GM13976 (cell line): ENCODE measurements at regions not wholly inside any gene's neighbourhood (a gene's known extent, or its start where the extent isn't known, plus 50 kb on each side); places are given as distances from the start of the nearest gene placed in this dataset.

Experiments
- DNase-seq: peaks from one replicate; pipeline ENCODE4 v3.0.0; 2012; ENCODE audit warnings: low spot score
- in situ Hi-C: fragments of 300-500 bp; cut with MboI; formaldehyde crosslinking; loops from one replicate; pipeline ENCODE4 v1.12.0; 2022; ENCODE audit warnings: low sequenced_read_pairs, mixed read lengths, inconsistent platforms; ENCODE audit not compliant: unreplicated experiment
- TF ChIP-seq, protein P1 (sequence below): IDR thresholded peaks from 2 replicates; pipeline ENCODE4 v1.5.1; 2012; ENCODE audit warnings: borderline replicate concordance, mild to moderate bottlenecking; ENCODE audit not compliant: insufficient read depth; ENCODE audit errors: extremely low read depth, missing control alignments, control extremely low read depth

GRCh38 chr1:4086085-4086850 lies 186.2 kb upstream of the C1orf174 start:
- TF ChIP-seq, protein P1, sequence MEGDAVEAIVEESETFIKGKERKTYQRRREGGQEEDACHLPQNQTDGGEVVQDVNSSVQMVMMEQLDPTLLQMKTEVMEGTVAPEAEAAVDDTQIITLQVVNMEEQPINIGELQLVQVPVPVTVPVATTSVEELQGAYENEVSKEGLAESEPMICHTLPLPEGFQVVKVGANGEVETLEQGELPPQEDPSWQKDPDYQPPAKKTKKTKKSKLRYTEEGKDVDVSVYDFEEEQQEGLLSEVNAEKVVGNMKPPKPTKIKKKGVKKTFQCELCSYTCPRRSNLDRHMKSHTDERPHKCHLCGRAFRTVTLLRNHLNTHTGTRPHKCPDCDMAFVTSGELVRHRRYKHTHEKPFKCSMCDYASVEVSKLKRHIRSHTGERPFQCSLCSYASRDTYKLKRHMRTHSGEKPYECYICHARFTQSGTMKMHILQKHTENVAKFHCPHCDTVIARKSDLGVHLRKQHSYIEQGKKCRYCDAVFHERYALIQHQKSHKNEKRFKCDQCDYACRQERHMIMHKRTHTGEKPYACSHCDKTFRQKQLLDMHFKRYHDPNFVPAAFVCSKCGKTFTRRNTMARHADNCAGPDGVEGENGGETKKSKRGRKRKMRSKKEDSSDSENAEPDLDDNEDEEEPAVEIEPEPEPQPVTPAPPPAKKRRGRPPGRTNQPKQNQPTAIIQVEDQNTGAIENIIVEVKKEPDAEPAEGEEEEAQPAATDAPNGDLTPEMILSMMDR, result no peak
- DNase-seq, result no peak
- in situ Hi-C loops, result no loop called here

- in situ Hi-C loops, result no loop called here
- no peak for DNase-seq
- TF ChIP-seq, protein P1, result no peak
These were observed 186.8 kb upstream of the C1orf174 start for GRCh38 chr1:4086921-4087320.

DNA sequence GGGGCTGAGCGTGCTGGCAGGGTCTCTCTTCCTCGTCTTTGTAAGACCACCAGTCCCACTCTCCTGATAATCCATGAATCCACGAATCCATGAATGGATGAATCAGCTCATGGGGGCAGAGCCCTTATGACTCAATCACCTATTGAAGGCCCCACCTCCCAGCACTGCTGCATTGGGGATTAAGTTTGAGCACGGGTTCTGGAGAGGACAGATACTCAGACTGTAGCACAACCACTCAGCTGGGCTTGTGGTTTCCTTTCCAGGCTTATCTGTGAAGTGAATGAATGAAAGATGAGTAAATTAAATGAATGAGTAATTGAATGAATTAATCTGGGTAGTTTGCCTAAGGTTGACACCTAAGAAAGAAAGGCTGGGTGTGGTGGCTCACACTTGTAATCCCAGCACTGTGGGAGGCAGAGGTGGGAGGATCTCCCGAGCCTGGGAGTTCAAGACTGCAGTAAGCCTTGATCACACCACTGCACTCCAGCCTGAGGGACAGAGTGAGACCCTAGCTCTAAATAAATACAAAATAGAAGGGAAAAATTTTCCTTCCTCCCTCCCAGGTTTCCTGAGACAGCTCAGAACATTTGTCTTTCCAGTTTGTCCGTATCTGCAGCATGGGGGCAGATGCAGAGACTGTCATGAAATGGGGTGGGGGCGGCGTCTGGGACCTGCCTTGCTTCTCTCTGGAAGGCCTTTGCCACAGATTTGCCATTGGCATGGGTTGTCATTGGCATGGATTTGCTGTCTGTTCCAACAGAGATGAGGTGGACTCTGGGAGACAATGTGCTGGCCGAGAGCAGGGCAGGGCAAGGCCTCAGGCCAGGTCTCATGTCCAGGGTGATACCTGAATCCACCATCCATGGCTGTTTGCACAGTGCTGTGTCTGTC lies 187.7 kb upstream of the C1orf174 start:
- no peak for DNase-seq
- in situ Hi-C loops, result no loop called here
- TF ChIP-seq, protein P1, result no peak

GRCh38 chr1:4088676-4089075 lies 188.6 kb upstream of the C1orf174 start:
- TF ChIP-seq, protein P1, result no peak

DNA sequence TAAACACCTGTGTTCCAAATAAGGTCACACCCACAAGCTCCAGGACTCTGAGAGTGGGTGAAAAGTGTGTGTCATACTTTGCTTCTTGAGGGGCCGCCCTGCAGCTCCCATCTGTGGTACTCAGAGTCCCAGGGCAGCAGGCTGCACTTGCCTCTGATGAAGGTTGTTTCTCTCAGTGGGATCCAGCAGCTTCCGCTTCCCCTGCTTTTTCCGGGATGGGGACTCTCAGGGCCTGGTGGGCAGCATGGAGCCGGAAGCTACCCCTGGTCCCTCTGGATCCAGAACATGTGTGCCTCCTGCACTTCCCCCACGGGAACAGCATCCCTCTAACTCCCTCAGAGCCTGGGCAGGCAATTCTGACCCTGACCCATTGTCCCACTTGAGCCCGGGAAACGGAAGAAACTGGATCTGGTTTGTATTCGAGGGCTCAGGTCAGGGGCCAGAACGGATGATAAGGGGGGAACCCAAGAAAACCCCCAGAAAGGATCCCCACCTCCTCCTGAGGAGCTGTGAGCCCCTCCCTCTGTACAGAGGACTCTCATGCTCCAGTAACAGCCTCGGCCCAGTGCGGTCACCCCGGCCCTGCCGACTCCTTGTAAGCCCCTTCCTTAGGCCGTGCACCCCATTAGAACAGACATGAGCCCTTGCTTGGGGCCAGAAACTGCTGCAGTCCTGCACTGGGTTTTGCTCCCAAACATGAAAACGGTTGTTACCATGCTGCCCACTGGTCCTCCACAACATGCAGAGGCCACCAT lies 189.5 kb upstream of the C1orf174 start:
- no peak for DNase-seq
- TF ChIP-seq, protein P1, result no peak
- in situ Hi-C loops, result no loop called here

More at GRCh38 chr1:4088676-4089075, 188.6 kb upstream of the C1orf174 start:
- in situ Hi-C loops, result no loop called here
- no peak for DNase-seq

DNA sequence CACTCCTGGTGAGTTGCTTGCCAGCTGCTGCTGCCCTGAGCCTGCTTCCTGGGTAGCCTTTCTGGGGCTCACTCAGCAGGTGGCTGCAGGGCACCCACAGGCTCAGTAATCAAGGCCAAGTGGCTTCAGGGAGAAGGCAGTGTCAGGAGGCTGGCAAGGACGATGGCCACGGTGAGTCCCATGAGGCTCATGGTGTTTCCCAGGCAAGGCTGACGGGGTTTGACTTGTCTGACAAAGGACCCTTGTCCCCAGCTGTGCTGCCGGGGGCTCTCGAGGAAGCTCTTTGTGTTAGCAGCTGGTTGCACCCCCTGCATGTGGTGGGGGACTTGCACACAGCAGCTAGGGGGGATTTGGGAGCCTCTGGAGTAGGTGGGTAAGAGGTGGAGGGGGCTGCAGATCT lies 190.5 kb upstream of the C1orf174 start:
- TF ChIP-seq, protein P1, result no peak
- no peak for DNase-seq
- in situ Hi-C loops, result no loop called here
